Stimulated activated CD4-positive, alpha-beta T cell treated with anti-CD3 and anti-CD28 coated beads, Interleukin-2, amount 100 ng/mL, for 48 hours (primary cell): ENCODE measurements at regions not wholly inside any gene's neighbourhood (a gene's known extent, or its start where the extent isn't known, plus 50 kb on each side); places are given as distances from the start of the nearest gene placed in this dataset.

Source experiments
- DNase-seq, 2 donors: peaks; one replicate each; pipeline ENCODE4 v3.0.0-alpha.2; 2020

GRCh38 chr18:44467718-44468117, 213.0 kb upstream of the SETBP1 start:
- no peak for DNase-seq

DNA sequence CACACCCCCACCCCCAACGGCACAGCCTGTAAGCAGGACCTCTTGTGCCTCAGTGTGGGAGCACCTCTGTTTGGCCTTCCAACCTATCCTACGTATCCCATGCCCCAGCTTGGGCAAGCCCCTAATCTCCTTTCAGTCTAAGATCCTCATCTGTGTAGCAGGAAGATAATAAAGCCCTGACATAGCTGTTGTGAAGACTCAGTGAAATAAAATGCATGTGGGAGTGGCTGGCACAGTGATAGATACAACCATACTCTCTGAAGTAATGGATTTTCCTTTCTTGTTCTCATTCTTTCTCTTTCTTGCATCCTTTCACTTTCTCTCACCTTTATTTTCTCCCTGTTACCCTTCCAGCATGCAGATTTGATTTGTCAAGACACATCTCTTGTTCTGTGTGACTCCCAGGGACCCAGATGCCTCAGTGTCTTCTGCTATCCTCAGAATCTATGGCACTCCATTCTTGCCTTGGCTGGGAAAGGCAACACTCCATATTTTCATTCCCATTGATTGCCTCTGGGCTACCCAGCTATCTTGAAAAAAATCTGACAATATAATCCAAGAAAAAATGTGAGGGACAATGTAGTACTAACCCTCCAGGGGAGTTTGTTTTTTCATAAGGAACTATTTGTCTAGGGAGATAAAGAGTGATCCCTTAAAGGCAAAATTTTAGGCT, 207.2 kb upstream of the SETBP1 start:
- DNase-seq: no peak

DNA sequence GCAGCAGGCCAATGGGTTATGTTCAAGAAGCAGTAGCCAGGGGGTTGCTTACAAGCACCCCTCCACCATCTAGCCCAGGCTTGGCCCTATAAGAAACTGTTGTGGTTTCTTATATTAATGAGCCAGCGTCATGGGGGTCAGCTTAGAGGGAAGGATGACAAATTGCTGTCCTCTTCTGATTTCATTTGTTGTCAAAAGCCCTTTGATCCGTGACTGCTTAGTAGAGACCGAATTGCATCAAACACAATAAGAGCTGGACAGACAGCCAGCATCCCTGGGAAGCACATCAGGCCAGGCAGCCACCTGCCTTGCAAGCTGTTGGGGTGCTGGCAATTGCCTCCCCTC, 206.6 kb upstream of the SETBP1 start:
- no peak for DNase-seq

GRCh38 chr18:44474591-44474990, 206.1 kb upstream of the SETBP1 start:
- no peak for DNase-seq

- no peak for DNase-seq
These were observed 197.9 kb upstream of the SETBP1 start for GRCh38 chr18:44482761-44483160.

DNA sequence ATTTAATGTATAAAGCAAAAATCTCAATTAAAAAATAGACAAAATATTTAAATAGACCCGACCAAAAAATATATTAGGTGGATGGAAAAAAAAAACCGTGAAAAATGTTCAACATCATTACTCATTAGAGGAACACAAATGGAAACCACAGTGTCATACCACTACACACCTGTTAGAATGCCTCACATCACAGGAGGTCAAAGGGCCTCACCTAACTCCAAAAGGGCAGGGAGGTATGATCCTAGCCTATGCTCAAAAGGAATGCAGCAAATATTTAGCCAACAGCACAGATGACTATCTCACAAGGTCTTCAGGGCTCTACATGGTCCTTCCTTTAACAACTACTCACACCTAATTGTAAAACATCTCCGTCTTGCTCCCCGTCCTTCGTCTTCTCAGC, 185.5 kb upstream of the SETBP1 start:
- no peak for DNase-seq

- DNase-seq: no peak
These were observed 183.4 kb upstream of the SETBP1 start for GRCh38 chr18:44497311-44497710.

DNA sequence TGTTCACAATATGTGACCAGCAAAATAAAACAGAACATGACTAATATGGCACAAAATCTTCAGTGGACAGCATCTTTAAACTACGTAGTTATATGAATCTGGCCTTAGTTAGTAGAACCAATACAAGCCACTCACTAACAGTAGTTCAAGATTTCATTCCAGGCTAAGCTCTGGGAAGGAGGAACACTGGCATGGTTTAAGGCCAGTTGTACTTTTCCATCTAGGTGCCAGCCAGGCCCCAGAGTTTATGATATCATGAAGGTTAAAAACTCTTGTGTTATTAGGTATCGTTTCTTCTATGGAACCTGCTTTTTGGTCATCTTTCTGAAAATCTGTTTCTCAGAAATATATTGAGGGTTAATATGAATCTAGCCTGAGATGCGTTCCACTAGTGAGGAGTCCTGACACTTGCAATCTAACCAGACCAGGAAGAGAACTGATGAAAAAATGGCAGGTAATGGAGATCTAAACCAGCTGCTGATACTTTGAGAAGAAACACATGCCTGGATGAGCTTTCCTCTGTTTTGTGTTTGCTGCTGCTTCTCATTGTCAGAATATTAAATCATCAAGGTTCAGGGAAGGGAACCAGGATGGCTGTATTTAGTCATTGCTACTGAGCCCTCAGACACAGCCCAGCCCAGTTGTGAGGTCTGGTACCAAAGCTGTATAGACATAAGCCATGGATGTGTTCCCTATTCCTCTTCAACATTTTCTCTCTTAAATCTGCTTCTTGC, 182.8 kb upstream of the SETBP1 start:
- no peak for DNase-seq

- no peak for DNase-seq
These were observed 179.7 kb upstream of the SETBP1 start for GRCh38 chr18:44500808-44501610.

DNA sequence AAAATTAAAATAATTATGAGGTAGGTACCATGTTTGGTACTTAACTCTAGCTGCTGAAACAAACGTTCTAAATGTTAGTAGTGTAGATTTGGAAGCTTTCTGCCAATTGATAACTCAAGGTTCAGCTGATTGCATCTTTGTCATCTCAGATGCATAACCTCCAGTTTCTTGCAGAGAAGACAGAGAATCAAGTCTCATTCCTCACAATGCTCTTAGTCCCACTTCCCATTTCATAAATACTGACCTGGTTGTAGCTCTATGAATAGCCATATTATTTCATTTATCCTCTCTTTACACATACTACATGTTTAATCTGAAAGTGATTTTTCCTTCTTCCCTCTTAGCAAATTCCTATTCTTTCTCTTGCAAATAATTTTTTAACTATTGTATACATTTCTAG, 178.5 kb upstream of the SETBP1 start:
- no peak for DNase-seq

DNA sequence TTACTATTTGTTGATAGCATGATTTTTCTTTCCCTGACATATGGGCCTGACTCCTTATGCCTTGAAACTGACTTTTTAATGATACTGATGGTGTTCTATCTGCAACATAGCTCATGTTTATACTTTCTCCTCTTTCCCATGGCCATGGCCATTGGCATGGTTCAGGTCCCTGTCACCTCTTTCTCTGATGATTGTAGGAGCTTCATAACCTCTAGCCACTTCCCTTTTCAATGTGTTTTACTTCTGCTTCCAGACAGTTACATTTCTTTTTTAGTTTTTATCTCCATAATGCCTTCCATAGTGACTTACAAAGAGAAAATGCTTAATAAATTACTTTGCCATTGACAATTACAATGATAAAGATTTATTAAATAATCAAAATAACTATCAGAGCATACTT, 177.9 kb upstream of the SETBP1 start:
- DNase-seq: no peak

GRCh38 chr18:44503854-44504253, 176.8 kb upstream of the SETBP1 start:
- no peak for DNase-seq

GRCh38 chr18:44507729-44508325, 172.9 kb upstream of the SETBP1 start:
- DNase-seq: no peak

GRCh38 chr18:44508474-44508873, 172.2 kb upstream of the SETBP1 start:
- DNase-seq: no peak

DNA sequence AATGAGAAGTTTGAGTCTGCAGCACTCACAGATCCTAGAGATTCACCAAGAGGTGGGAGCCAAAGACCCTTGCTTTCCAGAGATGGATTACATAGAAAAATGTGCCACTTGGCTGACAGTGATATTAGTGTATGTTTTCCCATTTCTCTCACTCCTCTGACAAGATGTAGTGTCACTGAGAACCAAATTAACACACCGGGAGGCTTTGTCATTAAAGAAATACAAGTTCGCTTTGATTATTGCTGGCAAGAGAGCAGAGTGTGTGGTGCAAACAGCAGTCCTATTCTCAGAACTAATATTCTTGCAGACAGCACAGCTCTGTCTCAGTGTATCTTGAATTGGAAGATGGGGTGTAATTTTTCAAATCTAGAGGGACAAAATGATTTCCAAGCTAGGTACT, 171.6 kb upstream of the SETBP1 start:
- DNase-seq: no peak

GRCh38 chr18:44510390-44510789, 170.3 kb upstream of the SETBP1 start:
- no peak for DNase-seq

DNA sequence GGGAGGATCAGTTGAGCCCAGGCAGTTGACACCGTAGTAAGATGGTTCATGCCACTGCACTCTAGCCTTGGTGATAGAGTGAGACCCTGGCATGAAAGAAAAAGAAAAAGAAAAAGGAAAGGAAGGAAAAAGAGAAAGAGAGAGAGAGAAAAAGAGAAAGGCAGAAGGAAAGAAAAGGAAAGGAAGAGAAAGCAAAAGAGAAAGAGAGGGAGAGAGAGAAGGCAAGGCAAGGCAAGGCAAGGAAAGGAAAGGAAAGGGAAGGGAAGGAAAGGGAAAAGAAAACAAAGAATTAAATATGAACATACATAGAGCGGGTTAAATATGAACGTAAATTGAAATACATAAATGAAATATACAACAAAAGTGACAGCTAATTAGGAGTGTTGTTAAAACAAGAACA, 167.5 kb upstream of the SETBP1 start:
- DNase-seq: no peak

DNA sequence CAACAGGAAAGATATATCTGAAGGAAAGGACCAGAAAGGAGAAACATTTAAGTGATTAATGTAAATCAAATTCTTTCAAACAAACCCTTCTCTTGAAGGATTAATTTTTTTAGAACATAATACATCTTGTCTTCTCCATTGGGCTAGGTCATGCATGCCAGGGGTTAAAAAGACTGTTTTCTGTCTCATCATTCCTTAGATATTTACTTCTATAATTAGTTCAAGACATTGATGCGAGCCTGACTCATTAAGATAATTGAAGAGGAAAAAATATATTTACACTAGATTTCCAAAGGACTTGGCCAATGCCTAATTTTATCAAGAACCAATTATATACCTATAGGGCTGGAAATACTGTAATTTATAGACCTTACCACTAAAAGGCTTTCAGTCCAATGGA, 166.6 kb upstream of the SETBP1 start:
- DNase-seq: no peak

GRCh38 chr18:44514766-44515165, 165.9 kb upstream of the SETBP1 start:
- DNase-seq: no peak

DNA sequence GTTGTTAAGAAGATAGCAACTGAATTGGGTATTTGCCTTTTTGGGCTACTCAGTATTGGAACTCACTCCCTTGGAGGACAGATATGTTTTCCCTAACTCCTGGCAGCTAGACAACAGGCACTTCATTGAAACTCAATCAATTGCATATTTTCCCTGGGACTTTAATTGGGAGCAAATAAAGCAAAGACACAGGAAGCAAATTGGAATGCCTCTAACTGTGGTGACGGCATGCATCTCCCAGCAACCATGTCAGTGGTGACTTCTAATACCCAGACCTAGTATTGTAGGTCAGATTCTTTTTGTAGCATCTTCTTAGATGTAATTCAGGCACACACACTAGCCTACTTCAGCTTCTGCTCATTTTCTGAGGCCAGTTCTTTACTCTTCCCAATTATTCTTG, 164.2 kb upstream of the SETBP1 start:
- no peak for DNase-seq

- no peak for DNase-seq
These were observed 163.6 kb upstream of the SETBP1 start for GRCh38 chr18:44517136-44517535.

GRCh38 chr18:44518091-44518615, 162.5 kb upstream of the SETBP1 start:
- no peak for DNase-seq

DNA sequence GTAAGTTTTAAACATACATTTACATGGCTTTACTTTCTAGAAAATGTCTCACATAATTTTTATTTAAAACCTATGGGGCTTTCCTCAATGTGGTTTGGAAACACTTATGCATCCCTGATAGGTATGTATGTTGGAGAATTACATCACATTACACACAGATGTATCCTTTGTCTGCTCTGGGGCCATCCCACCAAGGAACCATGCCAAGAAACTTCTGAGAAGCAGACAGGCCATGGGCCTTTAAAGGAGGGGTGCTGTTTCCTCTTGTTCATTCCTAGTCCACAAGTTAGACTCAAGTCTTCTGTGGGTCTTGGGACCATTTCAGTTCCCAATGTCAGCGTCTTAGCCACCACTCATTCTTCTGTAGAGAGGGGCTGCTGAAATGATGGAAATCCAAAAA, 162.0 kb upstream of the SETBP1 start:
- no peak for DNase-seq
